NCI-H2029 (cell line): ENCODE measurements at regions not wholly inside any gene's neighbourhood (a gene's known extent, or its start where the extent isn't known, plus 50 kb on each side); places are given as distances from the start of the nearest gene placed in this dataset.
"Not testable (repeated sequence)": the region's sequence is repeated elsewhere in the genome, so short reads cannot be mapped to it uniquely, and the experiment has no call there.

Source experiments
- DNase-seq: peaks from one replicate; lab custom pipeline; 2025; lab: John Stamatoyannopoulos, UW

GRCh38 chr14:86203843-86204242 lies 673.9 kb downstream of the FLRT2 start:
- no peak for DNase-seq

GRCh38 chr14:86196471-86196870 lies 666.5 kb downstream of the FLRT2 start:
- DNase-seq, result no peak

GRCh38 chr14:86193756-86194155 lies 663.8 kb downstream of the FLRT2 start:
- DNase-seq, result no peak

- DNase-seq, result no peak
Measured at GRCh38 chr14:86179980-86180379, 650.0 kb downstream of the FLRT2 start.

GRCh38 chr14:86168371-86168770 lies 638.4 kb downstream of the FLRT2 start:
- DNase-seq, result no peak

GRCh38 chr14:86166541-86166940 lies 636.6 kb downstream of the FLRT2 start:
- no peak for DNase-seq

GRCh38 chr14:86153480-86153879 lies 623.5 kb downstream of the FLRT2 start:
- no peak for DNase-seq

GRCh38 chr14:86143248-86143647 lies 613.3 kb downstream of the FLRT2 start:
- no peak for DNase-seq

GRCh38 chr14:86141966-86142365 lies 612.0 kb downstream of the FLRT2 start:
- DNase-seq, result no peak

- no peak for DNase-seq
Measured at GRCh38 chr14:86129426-86129825, 599.5 kb downstream of the FLRT2 start.

- no peak for DNase-seq
Measured at GRCh38 chr14:86124328-86124727, 594.4 kb downstream of the FLRT2 start.

- DNase-seq, result no peak
Measured at GRCh38 chr14:86115972-86116371, 586.0 kb downstream of the FLRT2 start.

GRCh38 chr14:86110871-86111270 lies 580.9 kb downstream of the FLRT2 start:
- DNase-seq, result not testable (repeated sequence)

- no peak for DNase-seq
Measured at GRCh38 chr14:86104691-86105265, 574.8 kb downstream of the FLRT2 start.

- no peak for DNase-seq
Measured at GRCh38 chr14:86094512-86094911, 564.6 kb downstream of the FLRT2 start.

- DNase-seq, result no peak
Measured at GRCh38 chr14:86091811-86092210, 561.9 kb downstream of the FLRT2 start.

- no peak for DNase-seq
Measured at GRCh38 chr14:86088156-86088555, 558.2 kb downstream of the FLRT2 start.

GRCh38 chr14:86087377-86087776 lies 557.4 kb downstream of the FLRT2 start:
- DNase-seq, result no peak

GRCh38 chr14:86086962-86087361 lies 557.0 kb downstream of the FLRT2 start:
- no peak for DNase-seq

GRCh38 chr14:86084097-86084496 lies 554.2 kb downstream of the FLRT2 start:
- no peak for DNase-seq

- no peak for DNase-seq
Measured at GRCh38 chr14:86083616-86084015, 553.7 kb downstream of the FLRT2 start.

- DNase-seq, result no peak
Measured at GRCh38 chr14:86072116-86072894, 542.4 kb downstream of the FLRT2 start.

GRCh38 chr14:86066651-86067050 lies 536.7 kb downstream of the FLRT2 start:
- DNase-seq, result no peak

GRCh38 chr14:86065407-86065806 lies 535.5 kb downstream of the FLRT2 start:
- DNase-seq, result no peak
